Lower lobe of right lung (tissue), 2 donors: ENCODE measurements at regions not wholly inside any gene's neighbourhood (a gene's known extent, or its start where the extent isn't known, plus 50 kb on each side); places are given as distances from the start of the nearest gene placed in this dataset.
A peak's percentile ranks its signal among the peaks of the same experiment; 100 is the strongest.

Experiments used
- ATAC-seq, 2 donors: fragments of 200-7000 bp; cut with Tn5 transposase; one replicate each; pipeline ENCODE4 v1.9.1; 2020 to 2022; ENCODE audit warnings: mild to moderate bottlenecking in 2 of 2, moderate library complexity in 2 of 2
- DNase-seq: peaks from one replicate; pipeline ENCODE4 v3.0.0-alpha.2; 2020
- H3K27ac ChIP-seq: fragments of 200-600 bp; one replicate; pipeline ENCODE4 v1.8.0; 2022
- H3K27me3 ChIP-seq: fragments of 200-600 bp; one replicate; pipeline ENCODE4 v1.8.0; 2022; ENCODE audit warnings: low read depth
- H3K36me3 ChIP-seq: fragments of 200-600 bp; one replicate; pipeline ENCODE4 v1.8.0; 2022; ENCODE audit warnings: mild to moderate bottlenecking
- H3K4me1 ChIP-seq: fragments of 200-600 bp; one replicate; pipeline ENCODE4 v1.8.0; 2022
- H3K4me3 ChIP-seq: fragments of 200-600 bp; one replicate; pipeline ENCODE4 v1.8.0; 2022; ENCODE audit warnings: mild to moderate bottlenecking
- H3K9me3 ChIP-seq: fragments of 200-600 bp; one replicate; pipeline ENCODE4 v1.8.0; 2022
- CTCF ChIP-seq: fragments of 200-600 bp; IDR thresholded peaks from one replicate; pipeline ENCODE4 v1.8.0; 2022; ENCODE audit warnings: antibody characterized with exemption, mild to moderate bottlenecking
- intact Hi-C: fragments of 100-400 bp; cut with DNase I; formaldehyde crosslinking; loops from one replicate; pipeline ENCODE4 v1.11.0; 2022
- donor health status: DM: no; HTN: yes; CAD: no; lungs with severe emphysema.

- TF ChIP-seq CTCF = no peak
- no peak for ATAC-seq
- intact Hi-C loops = no loop called here
- H3K36me3 ChIP-seq = no peaks in the 10 kb centered on the region
- no peaks in the 10 kb centered on the region for H3K9me3 ChIP-seq
- no peaks in the 10 kb centered on the region for H3K4me1 ChIP-seq
- H3K27me3 ChIP-seq = no peaks in the 10 kb centered on the region
- no peak overlapping the region for H3K27ac ChIP-seq
- H3K4me3 ChIP-seq = no peak overlapping the region
- no peak for DNase-seq
These were observed 433.2 kb downstream of the MAT2B start for GRCh38 chr5:163938595-163938994.

GRCh38 chr5:163941079-163941478 is 435.7 kb downstream of the MAT2B start:
- ATAC-seq (no peak), DNase-seq (no peak)
- H3K4me3 ChIP-seq = no peak overlapping the region
- no peaks in the 10 kb centered on the region for H3K9me3 ChIP-seq
- no peaks in the 10 kb centered on the region for H3K36me3 ChIP-seq
- H3K27me3 ChIP-seq = no peaks in the 10 kb centered on the region
- intact Hi-C loops = no loop called here
- no peaks in the 10 kb centered on the region for H3K4me1 ChIP-seq
- no peak for TF ChIP-seq CTCF
- H3K27ac ChIP-seq = no peak overlapping the region

- Histone ChIP-seq H3K4me3 (no peak overlapping the region), H3K36me3 (no peaks in the 10 kb centered on the region), H3K27me3 (no peaks in the 10 kb centered on the region), H3K4me1 (no peaks in the 10 kb centered on the region), H3K27ac (no peak overlapping the region), H3K9me3 (no peaks in the 10 kb centered on the region)
- TF ChIP-seq CTCF = no peak
- no peak for DNase-seq
- peak; percentile 54 to 68 for ATAC-seq
- intact Hi-C loops = no loop called here
These were observed 438.1 kb downstream of the MAT2B start for GRCh38 chr5:163943546-163943945.

GRCh38 chr5:163944738-163945137 is 439.3 kb downstream of the MAT2B start:
- no peaks in the 10 kb centered on the region for H3K27me3 ChIP-seq
- H3K36me3 ChIP-seq = no peaks in the 10 kb centered on the region
- no peaks in the 10 kb centered on the region for H3K4me1 ChIP-seq
- TF ChIP-seq CTCF = no peak
- DNase-seq = no peak
- intact Hi-C loops = no loop called here
- H3K27ac ChIP-seq = no peak overlapping the region
- ATAC-seq = no peak
- no peak overlapping the region for H3K4me3 ChIP-seq
- H3K9me3 ChIP-seq = no peaks in the 10 kb centered on the region

GRCh38 chr5:163947848-163948666 is 442.6 kb downstream of the MAT2B start:
- Histone ChIP-seq H3K36me3 (no peaks in the 10 kb centered on the region), H3K4me1 (no peaks in the 10 kb centered on the region), H3K9me3 (no peaks in the 10 kb centered on the region), H3K4me3 (no peak overlapping the region), H3K27me3 (no peaks in the 10 kb centered on the region), H3K27ac (no peak overlapping the region)
- ATAC-seq (no peak), DNase-seq (no peak)
- TF ChIP-seq CTCF = no peak
- intact Hi-C loops = no loop called here
